NT2/D1 (cell line): ENCODE measurements at regions not wholly inside any gene's neighbourhood (a gene's known extent, or its start where the extent isn't known, plus 50 kb on each side); places are given as distances from the start of the nearest gene placed in this dataset.

Source experiments
- DNase-seq: peaks from one replicate; pipeline ENCODE4 v3.0.0-alpha.2; 2011; ENCODE audit warnings: low read depth, low spot score
- H3K27me3 ChIP-seq: 2 replicates; pipeline ENCODE4 v1.6.0; 2011; ENCODE audit warnings: mild to moderate bottlenecking; ENCODE audit not compliant: insufficient read length, insufficient read depth
- H3K36me3 ChIP-seq: 2 replicates; pipeline ENCODE4 v1.6.1; 2011; ENCODE audit warnings: mild to moderate bottlenecking, low read length, mixed read lengths; ENCODE audit not compliant: insufficient read depth, insufficient read length
- H3K4me1 ChIP-seq: 2 replicates; pipeline ENCODE4 v1.5.1; 2011; ENCODE audit not compliant: insufficient read depth, insufficient read length
- H3K4me3 ChIP-seq: 2 replicates; pipeline ENCODE4 v1.5.1; 2011; ENCODE audit warnings: low read depth; ENCODE audit not compliant: insufficient read length
- H3K9ac ChIP-seq: 2 replicates; pipeline ENCODE4 v1.6.0; 2011; ENCODE audit warnings: low read depth; ENCODE audit not compliant: insufficient read length
- H3K9me3 ChIP-seq: 2 replicates; pipeline ENCODE4 v1.5.1; 2011; ENCODE audit warnings: mild to moderate bottlenecking, low read length; ENCODE audit not compliant: insufficient read depth
- SUZ12 ChIP-seq: IDR thresholded peaks from 2 replicates; pipeline ENCODE4 v1.6.1; 2011; ENCODE audit not compliant: insufficient read length, insufficient read depth; ENCODE audit errors: extremely low read depth
- YY1 ChIP-seq: IDR thresholded peaks from 2 replicates; pipeline ENCODE4 v1.6.1; 2011; ENCODE audit not compliant: insufficient read length, insufficient read depth
- ZNF274 ChIP-seq: IDR thresholded peaks from 2 replicates; pipeline ENCODE4 v1.6.1; 2011; ENCODE audit warnings: mild to moderate bottlenecking, low read depth, low read length

- Histone ChIP-seq H3K9ac (no peak overlapping the region), H3K9me3 (peaks cover 13% of the 10 kb centered on the region), H3K36me3 (no peaks in the 10 kb centered on the region), H3K4me3 (no peak overlapping the region), H3K27me3 (no peaks in the 10 kb centered on the region), H3K4me1 (no peaks in the 10 kb centered on the region)
- no peak for TF ChIP-seq ZNF274
- no peak for TF ChIP-seq YY1
- no peak for TF ChIP-seq SUZ12
- DNase-seq = no peak
Observed at GRCh38 chr14:53430870-53431269, 277.7 kb upstream of the DDHD1 start.

GRCh38 chr14:53412819-53413675 lies 259.9 kb upstream of the DDHD1 start:
- no peak for TF ChIP-seq YY1
- TF ChIP-seq SUZ12 = no peak
- TF ChIP-seq ZNF274 = no peak
- no peak for DNase-seq
- H3K4me1 ChIP-seq = no peaks in the 10 kb centered on the region
- H3K9ac ChIP-seq = no peak overlapping the region
- no peaks in the 10 kb centered on the region for H3K36me3 ChIP-seq
- H3K27me3 ChIP-seq = no peaks in the 10 kb centered on the region
- H3K9me3 ChIP-seq = peaks cover 2% of the 10 kb centered on the region; the same call in 1 of the 2 replicates
- H3K4me3 ChIP-seq = no peak overlapping the region

GRCh38 chr14:53411125-53411524 lies 258.0 kb upstream of the DDHD1 start:
- TF ChIP-seq ZNF274 = no peak

GRCh38 chr14:53409969-53410368 lies 256.8 kb upstream of the DDHD1 start:
- H3K9ac ChIP-seq = no peak overlapping the region
- TF ChIP-seq YY1 = no peak
- TF ChIP-seq SUZ12 = no peak
- no peak for TF ChIP-seq ZNF274
- no peaks in the 10 kb centered on the region for H3K36me3 ChIP-seq
- H3K9me3 ChIP-seq = no peaks in the 10 kb centered on the region
- H3K27me3 ChIP-seq = no peaks in the 10 kb centered on the region
- DNase-seq = no peak
- H3K4me3 ChIP-seq = no peak overlapping the region
- no peaks in the 10 kb centered on the region for H3K4me1 ChIP-seq

More at GRCh38 chr14:53411125-53411524, 258.0 kb upstream of the DDHD1 start:
- Histone ChIP-seq H3K9ac (no peak overlapping the region), H3K9me3 (no peaks in the 10 kb centered on the region; the same call in 1 of the 2 replicates), H3K4me3 (no peak overlapping the region), H3K36me3 (no peaks in the 10 kb centered on the region), H3K27me3 (no peaks in the 10 kb centered on the region), H3K4me1 (no peaks in the 10 kb centered on the region)
- DNase-seq = no peak

GRCh38 chr14:53409289-53409688 lies 256.2 kb upstream of the DDHD1 start:
- H3K9ac ChIP-seq = no peak overlapping the region
- no peak overlapping the region for H3K4me3 ChIP-seq
- no peaks in the 10 kb centered on the region for H3K4me1 ChIP-seq
- H3K27me3 ChIP-seq = no peaks in the 10 kb centered on the region
- no peak for DNase-seq
- no peaks in the 10 kb centered on the region for H3K36me3 ChIP-seq
- H3K9me3 ChIP-seq = no peaks in the 10 kb centered on the region
- TF ChIP-seq YY1 (no peak), SUZ12 (no peak), ZNF274 (no peak)

GRCh38 chr14:53408175-53408879 lies 255.2 kb upstream of the DDHD1 start:
- no peak overlapping the region for H3K4me3 ChIP-seq
- H3K9ac ChIP-seq = no peak overlapping the region
- no peaks in the 10 kb centered on the region for H3K36me3 ChIP-seq
- DNase-seq = no peak
- no peaks in the 10 kb centered on the region for H3K9me3 ChIP-seq
- no peak for TF ChIP-seq YY1
- TF ChIP-seq SUZ12 = no peak
- TF ChIP-seq ZNF274 = no peak
- no peaks in the 10 kb centered on the region for H3K27me3 ChIP-seq
- H3K4me1 ChIP-seq = no peaks in the 10 kb centered on the region

- no peaks in the 10 kb centered on the region for H3K4me1 ChIP-seq
- no peak overlapping the region for H3K4me3 ChIP-seq
- H3K27me3 ChIP-seq = no peaks in the 10 kb centered on the region
- no peak for DNase-seq
- TF ChIP-seq SUZ12 = no peak
- TF ChIP-seq YY1 = no peak
- TF ChIP-seq ZNF274 = no peak
- H3K9ac ChIP-seq = no peak overlapping the region
- no peaks in the 10 kb centered on the region for H3K9me3 ChIP-seq
- no peaks in the 10 kb centered on the region for H3K36me3 ChIP-seq
Observed at GRCh38 chr14:53406519-53406918, 253.4 kb upstream of the DDHD1 start.
